A549 (cell line): ENCODE measurements at regions not wholly inside any gene's neighbourhood (a gene's known extent, or its start where the extent isn't known, plus 50 kb on each side); places are given as distances from the start of the nearest gene placed in this dataset.

Experiments used
- ATAC-seq, 2 experiments: fragments of 200-7000 bp in 1 of 2; fragments of >200 bp in 1 of 2; cut with Nextera tagmentation in 1 of 2; cut with Tn5 transposase in 1 of 2; 3 replicates each; pipeline versions ENCODE4 v1.8.0 to v1.9.1; 2018 to 2020; ENCODE audit warnings: mild to moderate bottlenecking in 1 of 2, moderate library complexity in 1 of 2
- CTCF ChIA-PET: fragments of 300-600 bp; sonication (Branson Sonifier 250); formaldehyde crosslinking; extraction: SDS; loops from one replicate; lab custom pipeline; 2021; ENCODE audit warnings: antibody characterized with exemption, inconsistent platforms; lab: Yijun Ruan, JAX
- POLR2A ChIA-PET: fragments of 350-600 bp; formaldehyde crosslinking; extraction: SDS; loops from one replicate; lab custom pipeline; 2021; ENCODE audit warnings: antibody characterized with exemption, inconsistent platforms; lab: Yijun Ruan, JAX
- DNase-seq, 2 experiments: peaks; one replicate each; pipeline versions ENCODE4 v3.0.0 to v3.0.0-alpha.2; 2011 to 2016; ENCODE audit warnings: low read depth in 1 of 2, low spot score in 1 of 2
- FAIRE-seq: peaks from 2 replicates; lab custom pipeline; 2011; peaks lifted over from hg19 to GRCh38; lab: Jason Lieb, UNC
- H3K27ac ChIP-seq, 2 experiments: fragments of >200 bp; sonication (Bioruptor Twin); formaldehyde crosslinking; 3 replicates each; pipeline ENCODE4 v1.5.1; 2016 to 2017
- H3K4me1 ChIP-seq: fragments of >200 bp; sonication (Bioruptor Twin); formaldehyde crosslinking; 3 replicates; pipeline ENCODE4 v1.6.1; 2016
- H3K4me2 ChIP-seq: fragments of >200 bp; sonication (Bioruptor Twin); formaldehyde crosslinking; 3 replicates; pipeline ENCODE4 v1.6.1; 2016
- H3K4me3 ChIP-seq: fragments of >200 bp; sonication (Bioruptor Twin); formaldehyde crosslinking; 3 replicates; pipeline ENCODE4 v1.5.1; 2016
- H3K9me3 ChIP-seq: fragments of >200 bp; sonication (Bioruptor Twin); formaldehyde crosslinking; 3 replicates; pipeline ENCODE4 v1.6.1; 2016
- CEBPB ChIP-seq, 2 experiments: fragments of >200 bp in 1 of 2; sonication (Bioruptor Twin) in 1 of 2; formaldehyde crosslinking in 1 of 2; IDR thresholded peaks; 2 replicates each; pipeline ENCODE4 v1.6.1; 2012 to 2016
- EP300 ChIP-seq, 2 experiments: fragments of >200 bp; sonication (Bioruptor Twin); formaldehyde crosslinking; IDR thresholded peaks; 2 replicates in 1 of 2; 3 replicates in 1 of 2; pipeline ENCODE4 v1.6.1; 2016 to 2017
- FOXS1 ChIP-seq: fragments of 250-450 bp; sonication (Bioruptor Pico); IDR thresholded peaks from 2 replicates; pipeline ENCODE4 v1.5.0; 2020; ENCODE audit warnings: mild to moderate bottlenecking, moderate library complexity
- HEYL ChIP-seq: fragments of 250-450 bp; sonication (Bioruptor Pico); IDR thresholded peaks from 2 replicates; pipeline ENCODE4 v1.8.0; 2021; ENCODE audit warnings: mild to moderate bottlenecking, moderate library complexity
- JUNB ChIP-seq: fragments of >200 bp; sonication (Bioruptor Twin); formaldehyde crosslinking; IDR thresholded peaks from 2 replicates; pipeline ENCODE4 v1.6.1; 2016
- MAFK ChIP-seq: fragments of 450-650 bp; IDR thresholded peaks from 2 replicates; pipeline ENCODE4 v1.6.1; 2014; ENCODE audit not compliant: partially characterized antibody
- MAZ ChIP-seq: fragments of 150-350 bp; IDR thresholded peaks from 2 replicates; pipeline ENCODE4 v1.6.1; 2014; ENCODE audit warnings: antibody characterized with exemption, low read depth, low read length, borderline replicate concordance
- MYC ChIP-seq: IDR thresholded peaks from 2 replicates; pipeline ENCODE4 v1.6.1; 2012; ENCODE audit warnings: mild to moderate bottlenecking, inconsistent platforms, low read length, improper control_type of control experiment, borderline replicate concordance
- RARB ChIP-seq: fragments of 250-450 bp; sonication (Bioruptor Pico); IDR thresholded peaks from 2 replicates; pipeline ENCODE4 v1.8.0; 2021; ENCODE audit warnings: mild to moderate bottlenecking, moderate library complexity
- RNF2 ChIP-seq: fragments of 200-600 bp; sonication (generic); IDR thresholded peaks from 2 replicates; pipeline ENCODE4 v1.6.1; 2016; ENCODE audit warnings: low read depth, mild to moderate bottlenecking, antibody characterized with exemption, moderate library complexity, borderline replicate concordance
- SREBF2 ChIP-seq: fragments of 450-650 bp; IDR thresholded peaks from 2 replicates; pipeline ENCODE4 v1.6.1; 2014; ENCODE audit warnings: mild to moderate bottlenecking, moderate library complexity
- TFCP2L1 ChIP-seq: fragments of 250-450 bp; sonication (Bioruptor Pico); IDR thresholded peaks from 2 replicates; pipeline ENCODE4 v1.5.0; 2021; ENCODE audit warnings: mild to moderate bottlenecking
- ZFP36 ChIP-seq: fragments of 450-650 bp; IDR thresholded peaks from 2 replicates; pipeline ENCODE4 v1.6.1; 2014; ENCODE audit warnings: borderline replicate concordance; ENCODE audit not compliant: partially characterized antibody
- ZNF302 ChIP-seq: fragments of 250-450 bp; sonication (Bioruptor Pico); IDR thresholded peaks from 2 replicates; pipeline ENCODE4 v1.9.0; 2021; ENCODE audit warnings: inconsistent platforms, mild to moderate bottlenecking, moderate library complexity
- WGBS: methylation state at CpG from one replicate; pipeline ENCODE4 v1.1.6; 2017; ENCODE audit errors: missing lambda C conversion rate; 5-methylcytosine and 5-hydroxymethylcytosine counted together
- TF ChIP-seq, protein P1 (sequence below): IDR thresholded peaks from 2 replicates; pipeline ENCODE4 v1.6.1; 2012
- TF ChIP-seq, protein P2 (sequence below): IDR thresholded peaks from 2 replicates; pipeline ENCODE4 v1.6.1; 2012
- TF ChIP-seq, protein P3 (sequence below): fragments of 250-450 bp; sonication (Bioruptor Pico); IDR thresholded peaks from 2 replicates; pipeline ENCODE4 v1.5.0; 2020; ENCODE audit warnings: low read depth, mild to moderate bottlenecking, moderate library complexity
- TF ChIP-seq, protein P4 (sequence below): fragments of 200-600 bp; sonication (generic); IDR thresholded peaks from 2 replicates; pipeline ENCODE4 v1.6.1; 2016; ENCODE audit warnings: antibody characterized with exemption, mild to moderate bottlenecking, moderate library complexity

DNA sequence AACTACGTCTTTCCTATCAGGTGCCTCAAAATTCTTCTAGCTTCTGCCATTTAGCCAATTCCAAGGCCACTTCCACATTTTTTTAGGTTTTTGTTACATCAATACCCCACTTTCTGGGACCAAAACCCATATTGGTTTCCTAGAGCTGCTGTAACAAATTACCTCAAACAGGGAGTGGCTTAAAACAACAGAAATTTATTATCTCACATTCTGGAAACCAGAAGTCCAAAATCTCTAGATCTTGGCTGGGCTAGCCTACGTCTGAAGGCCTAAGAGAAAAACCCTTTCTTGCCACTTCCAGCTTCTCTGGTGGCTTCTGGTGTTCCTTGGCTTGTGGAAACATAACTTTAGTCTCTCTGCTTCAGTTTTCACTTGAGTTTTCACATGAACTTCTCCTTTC is 85.1 kb upstream of the BMPER start:
- no peak for DNase-seq
- POLR2A ChIA-PET: no interaction called here
- no peaks in the 10 kb centered on the region for H3K4me1 ChIP-seq
- TF ChIP-seq, protein P1, sequence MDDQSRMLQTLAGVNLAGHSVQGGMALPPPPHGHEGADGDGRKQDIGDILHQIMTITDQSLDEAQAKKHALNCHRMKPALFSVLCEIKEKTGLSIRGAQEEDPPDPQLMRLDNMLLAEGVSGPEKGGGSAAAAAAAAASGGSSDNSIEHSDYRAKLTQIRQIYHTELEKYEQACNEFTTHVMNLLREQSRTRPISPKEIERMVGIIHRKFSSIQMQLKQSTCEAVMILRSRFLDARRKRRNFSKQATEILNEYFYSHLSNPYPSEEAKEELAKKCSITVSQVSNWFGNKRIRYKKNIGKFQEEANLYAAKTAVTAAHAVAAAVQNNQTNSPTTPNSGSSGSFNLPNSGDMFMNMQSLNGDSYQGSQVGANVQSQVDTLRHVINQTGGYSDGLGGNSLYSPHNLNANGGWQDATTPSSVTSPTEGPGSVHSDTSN: no peak
- TF ChIP-seq, protein P2, sequence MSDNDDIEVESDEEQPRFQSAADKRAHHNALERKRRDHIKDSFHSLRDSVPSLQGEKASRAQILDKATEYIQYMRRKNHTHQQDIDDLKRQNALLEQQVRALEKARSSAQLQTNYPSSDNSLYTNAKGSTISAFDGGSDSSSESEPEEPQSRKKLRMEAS: no peak
- TF ChIP-seq MAZ (no peak), JUNB (no peak), EP300 (IDR thresholded peaks at IDR 0.05) (no peak), FOXS1 (CRISPR knock-in tag) (no peak), RARB (CRISPR knock-in tag) (no peak), SREBF2 (no peak), CEBPB (IDR thresholded peaks at IDR 0.05) (no peak), MAFK (no peak), MYC (no peak), ZNF302 (no peak), TFCP2L1 (CRISPR knock-in tag) (no peak), ZFP36 (no peak)
- TF ChIP-seq, protein P3, sequence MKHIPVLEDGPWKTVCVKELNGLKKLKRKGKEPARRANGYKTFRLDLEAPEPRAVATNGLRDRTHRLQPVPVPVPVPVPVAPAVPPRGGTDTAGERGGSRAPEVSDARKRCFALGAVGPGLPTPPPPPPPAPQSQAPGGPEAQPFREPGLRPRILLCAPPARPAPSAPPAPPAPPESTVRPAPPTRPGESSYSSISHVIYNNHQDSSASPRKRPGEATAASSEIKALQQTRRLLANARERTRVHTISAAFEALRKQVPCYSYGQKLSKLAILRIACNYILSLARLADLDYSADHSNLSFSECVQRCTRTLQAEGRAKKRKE: no peak
- TF ChIP-seq, protein P4, sequence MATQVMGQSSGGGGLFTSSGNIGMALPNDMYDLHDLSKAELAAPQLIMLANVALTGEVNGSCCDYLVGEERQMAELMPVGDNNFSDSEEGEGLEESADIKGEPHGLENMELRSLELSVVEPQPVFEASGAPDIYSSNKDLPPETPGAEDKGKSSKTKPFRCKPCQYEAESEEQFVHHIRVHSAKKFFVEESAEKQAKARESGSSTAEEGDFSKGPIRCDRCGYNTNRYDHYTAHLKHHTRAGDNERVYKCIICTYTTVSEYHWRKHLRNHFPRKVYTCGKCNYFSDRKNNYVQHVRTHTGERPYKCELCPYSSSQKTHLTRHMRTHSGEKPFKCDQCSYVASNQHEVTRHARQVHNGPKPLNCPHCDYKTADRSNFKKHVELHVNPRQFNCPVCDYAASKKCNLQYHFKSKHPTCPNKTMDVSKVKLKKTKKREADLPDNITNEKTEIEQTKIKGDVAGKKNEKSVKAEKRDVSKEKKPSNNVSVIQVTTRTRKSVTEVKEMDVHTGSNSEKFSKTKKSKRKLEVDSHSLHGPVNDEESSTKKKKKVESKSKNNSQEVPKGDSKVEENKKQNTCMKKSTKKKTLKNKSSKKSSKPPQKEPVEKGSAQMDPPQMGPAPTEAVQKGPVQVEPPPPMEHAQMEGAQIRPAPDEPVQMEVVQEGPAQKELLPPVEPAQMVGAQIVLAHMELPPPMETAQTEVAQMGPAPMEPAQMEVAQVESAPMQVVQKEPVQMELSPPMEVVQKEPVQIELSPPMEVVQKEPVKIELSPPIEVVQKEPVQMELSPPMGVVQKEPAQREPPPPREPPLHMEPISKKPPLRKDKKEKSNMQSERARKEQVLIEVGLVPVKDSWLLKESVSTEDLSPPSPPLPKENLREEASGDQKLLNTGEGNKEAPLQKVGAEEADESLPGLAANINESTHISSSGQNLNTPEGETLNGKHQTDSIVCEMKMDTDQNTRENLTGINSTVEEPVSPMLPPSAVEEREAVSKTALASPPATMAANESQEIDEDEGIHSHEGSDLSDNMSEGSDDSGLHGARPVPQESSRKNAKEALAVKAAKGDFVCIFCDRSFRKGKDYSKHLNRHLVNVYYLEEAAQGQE: no peak
- TF ChIP-seq, all 56 proteins: peak for 0
- WGBS: 23% methylated on average over 2 of the region's 2 CpGs
- H3K4me2 ChIP-seq: no peak overlapping the region
- no peak overlapping the region for H3K27ac ChIP-seq
- no peak for FAIRE-seq
- H3K9me3 ChIP-seq: no peaks in the 10 kb centered on the region
- CTCF ChIA-PET: interaction anchor here (1.0 kb wide), 1 partner anchor 12 kb away, joined by 3 read pairs; no protein-coding TSS in a partner anchor
- H3K4me3 ChIP-seq: no peak overlapping the region
- ATAC-seq: no peak

DNA sequence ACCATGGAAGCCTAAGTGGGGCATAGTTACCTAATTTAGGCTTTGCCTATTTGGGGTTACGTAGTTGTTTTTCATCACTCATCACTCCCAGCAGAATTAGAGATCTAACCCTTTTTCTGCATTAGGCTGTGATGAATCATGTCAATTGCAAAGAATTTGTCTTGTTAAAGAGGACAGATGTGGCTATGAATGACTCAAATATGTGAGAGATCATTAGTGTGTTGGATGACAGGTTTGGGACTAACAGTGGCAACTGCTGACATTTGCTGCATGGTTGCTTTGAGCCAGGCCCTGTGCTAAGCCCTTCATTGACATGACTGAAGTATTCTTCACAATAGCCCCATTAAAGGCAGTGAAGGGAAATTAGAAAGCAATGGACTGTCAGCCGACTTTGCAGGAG is 83.4 kb upstream of the BMPER start:
- CTCF ChIA-PET: interaction anchor here (1.5 to 4.4 kb wide), 2 partner anchors 15 to 73 kb away, joined by 6 to 16 read pairs; no protein-coding TSS in a partner anchor
- DNase-seq: no peak
- H3K4me3 ChIP-seq: no peak overlapping the region
- FAIRE-seq: no peak
- no peak overlapping the region for H3K27ac ChIP-seq
- no peaks in the 10 kb centered on the region for H3K9me3 ChIP-seq
- H3K4me1 ChIP-seq: no peaks in the 10 kb centered on the region
- ATAC-seq: no peak
- no peak overlapping the region for H3K4me2 ChIP-seq
- TF ChIP-seq RNF2: no peak
- TF ChIP-seq JUNB: no peak
- TF ChIP-seq MYC: no peak
- TF ChIP-seq, protein P4: no peak
- no peak for TF ChIP-seq HEYL (CRISPR knock-in tag)
- POLR2A ChIA-PET: no interaction called here
- 66% methylated on average over 2 of the region's 2 CpGs for WGBS
